B cell (primary cell): ENCODE measurements at regions not wholly inside any gene's neighbourhood (a gene's known extent, or its start where the extent isn't known, plus 50 kb on each side); places are given as distances from the start of the nearest gene placed in this dataset.

Experiments used
- ATAC-seq: fragments of 200-7000 bp; cut with Tn5 transposase; one replicate; pipeline ENCODE4 v1.10.0; 2021; ENCODE audit warnings: low read depth, mild to moderate bottlenecking, moderate number of reproducible peaks, moderate library complexity
- CTCF ChIA-PET: fragments of 350-600 bp; sonication (Branson Sonifier 250); formaldehyde crosslinking; loops from one replicate; lab custom pipeline; 2021; ENCODE audit warnings: antibody characterized with exemption, inconsistent platforms; lab: Charles Lee
- POLR2A ChIA-PET: fragments of 350-600 bp; sonication (Branson Sonifier 250); formaldehyde crosslinking; loops from one replicate; lab custom pipeline; 2021; ENCODE audit warnings: antibody characterized with exemption; lab: Charles Lee
- DNase-seq: peaks from one replicate; pipeline ENCODE4 v3.0.0; 2013
- H2AFZ ChIP-seq: 2 replicates; pipeline ENCODE4 v1.6.1; 2012; ENCODE audit warnings: mild to moderate bottlenecking, low read depth, low read length; ENCODE audit not compliant: insufficient read depth, poor library complexity, severe bottlenecking
- H3K27ac ChIP-seq, 2 donors: 1 replicate in 1 of 2; 2 replicates in 1 of 2; pipeline ENCODE4 v1.5.1; 2012 to 2013; ENCODE audit warnings: low read length in 2 of 2, mild to moderate bottlenecking in 2 of 2, moderate library complexity in 1 of 2
- H3K27me3 ChIP-seq, 4 experiments: fragments of 200-600 bp in 1 of 4; sonication (generic) in 1 of 4; replicated peaks in 1 of 4; 1 replicate in 2 of 4; 2 replicates in 2 of 4; pipeline versions ENCODE4 v1.6.1 to v1.7.0; 2013 to 2016; ENCODE audit warnings: low read length in 3 of 4, mild to moderate bottlenecking in 2 of 4, mixed read lengths in 1 of 4, moderate library complexity in 1 of 4; ENCODE audit not compliant: insufficient read depth in 4 of 4, control insufficient read depth in 3 of 4; ENCODE audit errors: control extremely low read depth in 1 of 4
- H3K36me3 ChIP-seq, 2 experiments: replicated peaks in 1 of 2; 1 replicate in 1 of 2; 2 replicates in 1 of 2; pipeline versions ENCODE4 v1.6.1 to v1.7.1; 2013; ENCODE audit warnings: low read length in 1 of 2; ENCODE audit not compliant: insufficient read depth in 2 of 2, control insufficient read depth in 1 of 2; ENCODE audit errors: control extremely low read depth in 1 of 2, extremely low read depth in 1 of 2
- H3K4me1 ChIP-seq, 2 donors: fragments of 200-600 bp in 1 of 2; sonication (generic) in 1 of 2; 1 replicate in 1 of 2; 2 replicates in 1 of 2; pipeline versions ENCODE4 v1.5.1 to v1.6.1; 2013 to 2017; ENCODE audit warnings: low read length in 2 of 2; ENCODE audit not compliant: control insufficient read depth in 2 of 2, insufficient read depth in 2 of 2
- H3K4me2 ChIP-seq: replicated peaks from 2 replicates; pipeline ENCODE3; 2012; ENCODE audit warnings: mild to moderate bottlenecking, low read depth, low read length; ENCODE audit not compliant: poor library complexity, severe bottlenecking
- H3K4me3 ChIP-seq, 5 experiments: fragments of 200-600 bp in 1 of 5; sonication (generic) in 1 of 5; 1 replicate in 3 of 5; 2 replicates in 2 of 5; pipeline versions ENCODE4 v1.5.1 to v1.7.0; 2011 to 2016; ENCODE audit warnings: low read length in 4 of 5, mild to moderate bottlenecking in 4 of 5, low read depth in 2 of 5, control low read depth in 1 of 5, moderate library complexity in 1 of 5; ENCODE audit not compliant: insufficient read depth in 1 of 5; ENCODE audit errors: control extremely low read depth in 1 of 5, extremely low read depth in 1 of 5
- H3K79me2 ChIP-seq: fragments of 200-600 bp; sonication (generic); one replicate; pipeline ENCODE4 v1.6.0; 2016; ENCODE audit warnings: low read length; ENCODE audit not compliant: control insufficient read depth, insufficient read depth
- H3K9ac ChIP-seq: fragments of 200-600 bp; sonication (generic); 2 replicates; pipeline ENCODE4 v1.6.1; 2017; ENCODE audit warnings: mild to moderate bottlenecking, low read length, moderate library complexity
- H3K9me3 ChIP-seq, 3 donors: one replicate each; pipeline versions ENCODE4 v1.6.1 to v1.7.1; 2013; ENCODE audit warnings: low read length in 2 of 3; ENCODE audit not compliant: control insufficient read depth in 2 of 3, insufficient read depth in 1 of 3; ENCODE audit errors: control extremely low read depth in 1 of 3
- H4K20me1 ChIP-seq: 2 replicates; pipeline ENCODE4 v1.6.0; 2012; ENCODE audit warnings: mild to moderate bottlenecking, low read length; ENCODE audit not compliant: insufficient read depth, control insufficient read depth, poor library complexity, severe bottlenecking
- H3K27ac Mint-ChIP-seq: one replicate; pipeline ENCODE4 v1.8.0; 2021; ENCODE audit warnings: mixed read lengths
- H3K27me3 Mint-ChIP-seq: one replicate; pipeline ENCODE4 v1.8.0; 2021; ENCODE audit warnings: mixed read lengths
- H3K4me1 Mint-ChIP-seq: one replicate; pipeline ENCODE4 v1.8.0; 2021; ENCODE audit warnings: mixed read lengths
- H3K4me3 Mint-ChIP-seq: one replicate; pipeline ENCODE4 v1.8.0; 2021; ENCODE audit warnings: mixed read lengths
- H3K9me3 Mint-ChIP-seq: one replicate; pipeline ENCODE4 v1.8.0; 2022; ENCODE audit warnings: mixed read lengths; ENCODE audit not compliant: insufficient read depth
- EZH2 ChIP-seq: IDR thresholded peaks from 2 replicates; pipeline ENCODE4 v1.6.1; 2012; ENCODE audit warnings: borderline replicate concordance, low read depth, mild to moderate bottlenecking, moderate library complexity, low read length; ENCODE audit not compliant: insufficient read depth, poor library complexity, severe bottlenecking
- WGBS: methylation state at CpG from one replicate; pipeline ENCODE4 v1.1.5; 2013; ENCODE audit warnings: missing lambda C conversion rate; ENCODE audit not compliant: insufficient coverage; 5-methylcytosine and 5-hydroxymethylcytosine counted together
- intact Hi-C: fragments of 100-400 bp; cut with micrococcal nuclease; formaldehyde crosslinking; loops from one replicate; pipeline ENCODE4 v1.10.0; 2022
- TF ChIP-seq, protein P1 (sequence below): fragments of 200-600 bp; IDR thresholded peaks from one replicate; pipeline ENCODE4 v1.8.0; 2022; ENCODE audit warnings: antibody characterized with exemption, mild to moderate bottlenecking

DNA sequence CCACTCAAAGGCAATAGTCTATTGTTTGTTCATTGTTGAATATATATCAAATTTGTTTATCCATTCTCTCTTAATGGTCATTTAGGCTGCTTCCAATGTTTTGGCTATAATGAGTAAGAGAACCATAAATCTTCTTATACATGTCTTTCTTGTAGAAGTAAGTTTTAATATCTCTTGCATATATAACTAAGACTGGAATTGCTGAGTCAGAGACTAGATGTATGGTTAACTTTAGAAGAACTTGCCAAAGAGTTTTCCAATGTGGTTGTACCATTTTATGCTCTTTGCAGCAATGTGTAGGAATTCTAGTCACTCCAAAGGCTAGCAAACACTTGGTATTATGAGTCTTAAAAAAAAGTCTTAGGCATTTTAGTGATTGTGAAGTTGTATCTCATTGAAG, 610.0 kb upstream of the GCFC2 start:
- H3K27ac Mint-ChIP-seq, result no peak overlapping the region
- H3K79me2 ChIP-seq, result no peaks in the 10 kb centered on the region
- no peaks in the 10 kb centered on the region for H3K9me3 ChIP-seq
- H3K4me2 ChIP-seq, result no peak overlapping the region
- H3K27ac ChIP-seq, result no peak overlapping the region
- no peak overlapping the region for H3K9ac ChIP-seq
- DNase-seq (no peak), ATAC-seq (no peak)
- H2AFZ ChIP-seq, result no peak overlapping the region
- no peak overlapping the region for H3K4me3 Mint-ChIP-seq
- intact Hi-C loops, result no loop called here
- ChIA-PET POLR2A (no interaction called here), CTCF (no interaction called here)
- no peaks in the 10 kb centered on the region for H3K4me1 Mint-ChIP-seq
- no peaks in the 10 kb centered on the region for H4K20me1 ChIP-seq
- no peak overlapping the region for H3K4me3 ChIP-seq
- no peaks in the 10 kb centered on the region for H3K27me3 Mint-ChIP-seq
- H3K36me3 ChIP-seq, result no peaks in the 10 kb centered on the region
- H3K27me3 ChIP-seq, result no peaks in the 10 kb centered on the region
- TF ChIP-seq EZH2, result no peak
- TF ChIP-seq, protein P1, sequence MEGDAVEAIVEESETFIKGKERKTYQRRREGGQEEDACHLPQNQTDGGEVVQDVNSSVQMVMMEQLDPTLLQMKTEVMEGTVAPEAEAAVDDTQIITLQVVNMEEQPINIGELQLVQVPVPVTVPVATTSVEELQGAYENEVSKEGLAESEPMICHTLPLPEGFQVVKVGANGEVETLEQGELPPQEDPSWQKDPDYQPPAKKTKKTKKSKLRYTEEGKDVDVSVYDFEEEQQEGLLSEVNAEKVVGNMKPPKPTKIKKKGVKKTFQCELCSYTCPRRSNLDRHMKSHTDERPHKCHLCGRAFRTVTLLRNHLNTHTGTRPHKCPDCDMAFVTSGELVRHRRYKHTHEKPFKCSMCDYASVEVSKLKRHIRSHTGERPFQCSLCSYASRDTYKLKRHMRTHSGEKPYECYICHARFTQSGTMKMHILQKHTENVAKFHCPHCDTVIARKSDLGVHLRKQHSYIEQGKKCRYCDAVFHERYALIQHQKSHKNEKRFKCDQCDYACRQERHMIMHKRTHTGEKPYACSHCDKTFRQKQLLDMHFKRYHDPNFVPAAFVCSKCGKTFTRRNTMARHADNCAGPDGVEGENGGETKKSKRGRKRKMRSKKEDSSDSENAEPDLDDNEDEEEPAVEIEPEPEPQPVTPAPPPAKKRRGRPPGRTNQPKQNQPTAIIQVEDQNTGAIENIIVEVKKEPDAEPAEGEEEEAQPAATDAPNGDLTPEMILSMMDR, result no peak
- H3K9me3 Mint-ChIP-seq, result no peaks in the 10 kb centered on the region
- no peaks in the 10 kb centered on the region for H3K4me1 ChIP-seq

- Histone ChIP-seq H3K27me3 (no peaks in the 10 kb centered on the region), H3K4me1 (no peaks in the 10 kb centered on the region), H3K27ac (no peak overlapping the region), H3K4me3 (no peak overlapping the region), H3K36me3 (no peaks in the 10 kb centered on the region), H3K9ac (no peak overlapping the region), H2AFZ (no peak overlapping the region), H3K9me3 (no peaks in the 10 kb centered on the region), H3K79me2 (no peaks in the 10 kb centered on the region), H4K20me1 (no peaks in the 10 kb centered on the region), H3K4me2 (no peak overlapping the region)
- DNase-seq, result no peak
- Mint-ChIP-seq H3K27me3 (no peaks in the 10 kb centered on the region), H3K9me3 (no peaks in the 10 kb centered on the region), H3K27ac (no peak overlapping the region), H3K4me3 (no peak overlapping the region), H3K4me1 (no peaks in the 10 kb centered on the region)
- POLR2A ChIA-PET, result no interaction called here
- no CpG with 5 or more reads among the region's 4 CpGs for WGBS
- CTCF ChIA-PET, result no interaction called here
- intact Hi-C loops, result no loop called here
- ATAC-seq, result no peak
- TF ChIP-seq, protein P1, result no peak
- no peak for TF ChIP-seq EZH2
Measured at GRCh38 chr2:76318848-76319360, 608.2 kb upstream of the GCFC2 start.
